ENCODE measurements at regions not wholly inside any gene's neighbourhood (a gene's known extent, or its start where the extent isn't known, plus 50 kb on each side); places are given as distances from the start of the nearest gene placed in this dataset.

DNA sequence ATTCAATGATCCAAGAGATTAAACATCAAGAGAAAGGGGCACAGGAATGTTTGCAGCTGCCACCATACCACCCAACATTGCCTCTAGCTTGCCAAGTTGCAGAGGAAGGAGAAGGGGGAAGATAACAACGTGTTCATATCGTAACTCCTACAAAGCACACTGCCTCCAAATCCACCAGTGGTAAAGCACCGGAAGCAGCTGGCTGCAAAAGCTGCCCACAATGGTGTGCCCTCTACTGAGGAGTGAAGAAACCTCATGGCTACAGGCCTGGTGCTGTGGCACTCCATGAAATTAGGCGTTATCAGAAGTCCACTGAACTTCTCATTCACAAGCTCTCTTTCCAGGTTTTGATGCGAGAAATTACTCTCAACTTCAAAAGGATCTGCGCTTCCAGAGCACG is 263.9 kb upstream of the STT3B start:
- no peak for DNase-seq (ENCODE audit: low read depth)
- TF ChIP-seq, protein P1, sequence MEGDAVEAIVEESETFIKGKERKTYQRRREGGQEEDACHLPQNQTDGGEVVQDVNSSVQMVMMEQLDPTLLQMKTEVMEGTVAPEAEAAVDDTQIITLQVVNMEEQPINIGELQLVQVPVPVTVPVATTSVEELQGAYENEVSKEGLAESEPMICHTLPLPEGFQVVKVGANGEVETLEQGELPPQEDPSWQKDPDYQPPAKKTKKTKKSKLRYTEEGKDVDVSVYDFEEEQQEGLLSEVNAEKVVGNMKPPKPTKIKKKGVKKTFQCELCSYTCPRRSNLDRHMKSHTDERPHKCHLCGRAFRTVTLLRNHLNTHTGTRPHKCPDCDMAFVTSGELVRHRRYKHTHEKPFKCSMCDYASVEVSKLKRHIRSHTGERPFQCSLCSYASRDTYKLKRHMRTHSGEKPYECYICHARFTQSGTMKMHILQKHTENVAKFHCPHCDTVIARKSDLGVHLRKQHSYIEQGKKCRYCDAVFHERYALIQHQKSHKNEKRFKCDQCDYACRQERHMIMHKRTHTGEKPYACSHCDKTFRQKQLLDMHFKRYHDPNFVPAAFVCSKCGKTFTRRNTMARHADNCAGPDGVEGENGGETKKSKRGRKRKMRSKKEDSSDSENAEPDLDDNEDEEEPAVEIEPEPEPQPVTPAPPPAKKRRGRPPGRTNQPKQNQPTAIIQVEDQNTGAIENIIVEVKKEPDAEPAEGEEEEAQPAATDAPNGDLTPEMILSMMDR (IDR thresholded peaks at IDR 0.05; ENCODE audit: control insufficient read depth, extremely low read depth, insufficient read depth): no peak

DNA sequence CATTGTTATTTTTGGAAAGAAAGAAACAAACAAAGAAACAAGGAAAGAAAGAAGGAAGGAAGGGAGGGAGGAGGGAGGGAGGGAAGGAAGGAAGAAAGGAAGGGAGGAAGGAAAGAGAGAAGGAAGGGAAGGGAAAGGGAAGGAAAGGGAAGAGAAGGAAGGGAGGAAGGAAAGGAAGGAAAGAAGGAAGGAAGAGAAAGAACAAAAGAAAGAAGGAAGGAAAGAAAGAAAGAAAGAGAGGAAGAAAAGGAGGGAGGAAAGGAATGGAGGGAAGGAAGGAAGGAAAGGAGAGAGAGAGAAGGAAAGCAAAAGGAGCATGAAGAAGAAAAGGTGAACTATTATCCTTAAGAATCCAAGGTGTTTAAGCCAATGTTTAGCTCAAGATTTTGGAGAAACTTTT is 262.7 kb upstream of the STT3B start:
- TF ChIP-seq, protein P1 (IDR thresholded peaks at IDR 0.05; ENCODE audit: control insufficient read depth, extremely low read depth, insufficient read depth): no peak
- no peak overlapping the region for H3K4me3 ChIP-seq (ENCODE audit: low read depth, low read length)
- DNase-seq (ENCODE audit: low read depth): no peak

More for the DNA sequence above, 263.9 kb upstream of the STT3B start:
- H3K4me3 ChIP-seq (ENCODE audit: low read depth, low read length): no peak overlapping the region

DNA sequence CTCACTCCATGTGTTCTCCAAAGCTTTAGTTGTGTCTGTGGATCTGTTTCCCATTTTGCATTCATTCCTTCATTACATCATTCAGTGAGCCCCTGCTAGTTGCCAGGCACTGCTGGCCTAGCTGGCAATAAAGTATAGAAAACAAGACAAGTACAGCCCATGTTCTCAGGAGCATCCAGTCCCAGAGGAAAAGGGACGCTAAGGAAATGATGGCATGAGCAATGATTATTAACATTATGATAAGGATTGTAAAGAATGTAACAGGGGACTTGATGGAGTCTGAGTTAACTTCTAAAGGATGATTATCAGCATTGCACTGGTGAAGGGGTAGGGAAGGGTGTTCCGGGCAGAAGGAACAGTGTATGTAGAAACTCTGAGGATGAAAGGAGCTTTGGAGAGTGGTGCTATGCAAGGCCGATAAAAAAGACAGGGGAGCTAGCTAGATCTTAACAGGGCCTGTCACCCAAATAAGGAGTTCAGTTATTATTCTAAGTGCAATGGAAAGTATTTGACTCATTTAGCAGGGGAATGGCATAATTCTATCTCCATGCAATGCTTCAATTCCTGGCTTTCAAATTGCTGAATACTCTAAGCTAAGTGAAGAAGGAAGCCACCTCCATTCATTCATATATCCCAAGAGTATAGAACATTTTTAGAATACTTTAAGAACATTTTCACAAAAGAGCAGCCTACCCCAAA is 258.2 kb upstream of the STT3B start:
- no peak for DNase-seq (ENCODE audit: low read depth)
- no peak overlapping the region for H3K4me3 ChIP-seq (ENCODE audit: low read depth, low read length)
- TF ChIP-seq, protein P1 (IDR thresholded peaks at IDR 0.05; ENCODE audit: control insufficient read depth, extremely low read depth, insufficient read depth): no peak

DNA sequence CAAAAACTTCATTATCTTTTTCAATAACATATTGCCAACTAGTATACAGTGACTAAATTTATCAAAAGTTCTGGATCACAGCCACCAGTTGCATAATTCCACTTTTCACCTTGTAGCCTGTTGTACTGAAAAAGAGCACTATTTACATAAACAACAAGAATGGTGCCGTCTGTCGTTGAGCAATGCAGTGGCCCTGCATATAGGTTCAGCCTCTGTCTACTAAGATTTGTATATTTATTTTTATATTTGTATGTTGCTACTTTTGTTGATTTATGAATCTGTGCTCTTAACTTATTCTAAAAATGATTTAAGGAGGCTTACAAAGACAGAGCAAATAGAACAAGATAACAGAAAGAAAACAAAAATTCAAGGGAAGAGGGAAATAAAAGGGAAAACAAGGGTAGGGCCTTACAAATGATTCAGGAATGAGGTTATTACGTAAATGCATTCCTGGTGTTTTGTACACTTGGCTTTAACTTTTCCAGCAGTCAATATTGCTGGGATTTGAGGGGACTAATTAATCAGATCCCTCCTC is 257.6 kb upstream of the STT3B start:
- H3K4me3 ChIP-seq (ENCODE audit: low read depth, low read length): no peak overlapping the region
- TF ChIP-seq, protein P1 (IDR thresholded peaks at IDR 0.05; ENCODE audit: control insufficient read depth, extremely low read depth, insufficient read depth): no peak
- no peak for DNase-seq (ENCODE audit: low read depth)

DNA sequence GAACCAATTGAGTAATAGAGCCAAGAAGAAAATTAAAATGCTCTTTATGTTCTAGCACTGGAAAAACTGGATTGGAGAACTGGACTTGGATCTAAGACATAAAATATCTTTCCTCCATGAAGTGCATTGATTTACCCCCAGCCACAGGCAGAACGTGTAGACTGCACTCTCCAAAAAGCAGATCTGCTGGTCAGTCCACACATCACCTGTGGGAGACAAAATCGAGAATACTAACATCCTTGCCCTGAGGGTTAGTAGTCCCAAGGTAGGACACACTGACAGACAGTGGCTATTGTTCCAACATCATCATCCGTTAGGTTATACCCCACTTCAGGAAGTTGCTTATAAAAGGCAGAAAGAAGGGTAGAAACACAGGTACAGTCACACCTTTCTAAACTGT is 257.1 kb upstream of the STT3B start:
- no peak overlapping the region for H3K4me3 ChIP-seq (ENCODE audit: low read depth, low read length)
- DNase-seq (ENCODE audit: low read depth): no peak
- TF ChIP-seq, protein P1 (IDR thresholded peaks at IDR 0.05; ENCODE audit: control insufficient read depth, extremely low read depth, insufficient read depth): no peak

DNA sequence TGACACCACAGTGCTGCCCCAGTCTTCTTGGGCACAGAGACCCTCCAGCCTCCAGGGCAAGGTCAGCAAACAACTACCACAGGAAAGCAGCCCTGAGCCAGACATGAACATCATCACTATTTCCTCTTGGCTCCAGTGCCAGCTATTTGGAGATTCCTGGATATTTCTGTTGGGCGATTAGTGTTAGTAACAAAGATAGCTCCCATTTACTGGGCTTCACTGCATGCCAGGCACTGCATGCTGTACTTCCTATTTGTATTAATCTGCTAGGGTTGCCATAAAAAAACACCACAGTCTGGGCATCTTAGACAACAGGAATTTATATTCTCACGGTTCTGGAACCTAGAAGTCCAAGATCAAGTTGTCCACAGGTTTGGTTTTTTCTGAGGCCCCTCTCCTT is 255.1 kb upstream of the STT3B start:
- H3K4me3 ChIP-seq (ENCODE audit: low read depth, low read length): no peak overlapping the region
- no peak for DNase-seq (ENCODE audit: low read depth)
- TF ChIP-seq, protein P1 (IDR thresholded peaks at IDR 0.05; ENCODE audit: control insufficient read depth, extremely low read depth, insufficient read depth): no peak

DNA sequence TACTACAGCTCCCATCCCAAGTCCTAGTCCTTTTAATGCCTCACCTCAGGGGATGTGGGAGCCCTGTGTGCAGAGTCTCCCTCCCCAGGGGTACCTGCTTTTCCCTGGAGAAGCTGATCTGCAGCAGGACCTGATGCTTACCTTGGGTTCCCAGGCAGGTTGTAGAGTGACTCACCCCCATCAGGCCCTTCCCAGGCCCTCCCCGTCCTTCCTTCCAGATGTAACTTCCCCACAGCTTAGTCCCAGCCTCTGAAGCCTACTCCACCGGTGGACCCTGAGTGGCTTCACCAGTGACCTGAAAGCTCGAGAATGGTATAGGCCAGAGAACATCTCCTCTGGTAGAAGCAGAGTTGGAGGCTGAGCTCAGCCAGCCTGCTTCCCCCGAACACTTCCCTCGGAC is 254.2 kb upstream of the STT3B start:
- TF ChIP-seq, protein P1 (IDR thresholded peaks at IDR 0.05; ENCODE audit: control insufficient read depth, extremely low read depth, insufficient read depth): no peak
- DNase-seq (ENCODE audit: low read depth): no peak
- H3K4me3 ChIP-seq (ENCODE audit: low read depth, low read length): no peak overlapping the region

Measured in LNCaP clone FGC (cell line).